GM12874 (cell line): ENCODE measurements at regions not wholly inside any gene's neighbourhood (a gene's known extent, or its start where the extent isn't known, plus 50 kb on each side); places are given as distances from the start of the nearest gene placed in this dataset.

Experiments
- TF ChIP-seq, protein P1 (sequence below): IDR thresholded peaks from 2 replicates; pipeline ENCODE4 v1.5.1; 2011; ENCODE audit warnings: low read depth, mild to moderate bottlenecking, control low read depth, low read length, moderate library complexity; ENCODE audit not compliant: insufficient read depth

DNA sequence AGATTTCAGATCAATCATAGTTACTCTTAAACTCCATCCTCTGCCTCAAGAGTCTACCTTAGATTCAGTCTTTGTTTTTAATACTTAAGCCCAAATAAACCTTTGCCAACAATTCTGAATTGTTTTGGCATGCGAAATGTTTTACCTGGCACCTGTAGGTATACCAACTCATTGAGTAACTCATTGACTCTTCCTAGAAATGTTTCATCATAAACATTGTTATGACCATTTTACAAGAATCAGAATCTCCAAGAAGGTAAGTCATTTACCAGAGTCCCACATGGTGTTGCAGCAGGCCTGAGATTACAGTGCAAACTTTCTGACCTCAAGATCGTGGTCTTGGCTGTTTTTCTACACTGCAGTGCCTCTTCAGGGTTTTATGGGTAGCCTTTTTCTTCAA is 750.4 kb downstream of the BRINP1 start:
- TF ChIP-seq, protein P1, sequence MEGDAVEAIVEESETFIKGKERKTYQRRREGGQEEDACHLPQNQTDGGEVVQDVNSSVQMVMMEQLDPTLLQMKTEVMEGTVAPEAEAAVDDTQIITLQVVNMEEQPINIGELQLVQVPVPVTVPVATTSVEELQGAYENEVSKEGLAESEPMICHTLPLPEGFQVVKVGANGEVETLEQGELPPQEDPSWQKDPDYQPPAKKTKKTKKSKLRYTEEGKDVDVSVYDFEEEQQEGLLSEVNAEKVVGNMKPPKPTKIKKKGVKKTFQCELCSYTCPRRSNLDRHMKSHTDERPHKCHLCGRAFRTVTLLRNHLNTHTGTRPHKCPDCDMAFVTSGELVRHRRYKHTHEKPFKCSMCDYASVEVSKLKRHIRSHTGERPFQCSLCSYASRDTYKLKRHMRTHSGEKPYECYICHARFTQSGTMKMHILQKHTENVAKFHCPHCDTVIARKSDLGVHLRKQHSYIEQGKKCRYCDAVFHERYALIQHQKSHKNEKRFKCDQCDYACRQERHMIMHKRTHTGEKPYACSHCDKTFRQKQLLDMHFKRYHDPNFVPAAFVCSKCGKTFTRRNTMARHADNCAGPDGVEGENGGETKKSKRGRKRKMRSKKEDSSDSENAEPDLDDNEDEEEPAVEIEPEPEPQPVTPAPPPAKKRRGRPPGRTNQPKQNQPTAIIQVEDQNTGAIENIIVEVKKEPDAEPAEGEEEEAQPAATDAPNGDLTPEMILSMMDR, result no peak

DNA sequence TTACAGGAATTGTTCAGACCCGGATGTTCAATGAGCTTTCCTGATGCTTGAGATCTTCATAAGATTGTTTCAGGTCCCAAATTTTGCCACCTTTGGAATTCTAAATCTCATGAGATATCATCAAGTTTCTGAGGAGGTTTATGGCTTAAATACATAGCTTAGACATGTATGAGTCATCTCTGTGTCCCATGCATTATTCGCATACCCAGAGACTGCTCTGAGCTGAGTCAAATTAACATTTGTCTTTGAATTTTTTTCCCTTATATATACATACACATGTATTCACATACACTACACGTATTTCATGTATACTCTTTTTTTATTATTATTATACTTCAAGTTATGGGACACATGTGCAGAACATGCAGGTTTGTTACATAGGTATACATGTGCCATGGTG is 744.6 kb downstream of the BRINP1 start:
- TF ChIP-seq, protein P1, result no peak

GRCh38 chr9:118630079-118630478 is 739.2 kb downstream of the BRINP1 start:
- TF ChIP-seq, protein P1, result no peak

- TF ChIP-seq, protein P1, result no peak
Measured at GRCh38 chr9:118630931-118631595, 738.2 kb downstream of the BRINP1 start.

GRCh38 chr9:118631956-118632355 is 737.3 kb downstream of the BRINP1 start:
- TF ChIP-seq, protein P1, result no peak

DNA sequence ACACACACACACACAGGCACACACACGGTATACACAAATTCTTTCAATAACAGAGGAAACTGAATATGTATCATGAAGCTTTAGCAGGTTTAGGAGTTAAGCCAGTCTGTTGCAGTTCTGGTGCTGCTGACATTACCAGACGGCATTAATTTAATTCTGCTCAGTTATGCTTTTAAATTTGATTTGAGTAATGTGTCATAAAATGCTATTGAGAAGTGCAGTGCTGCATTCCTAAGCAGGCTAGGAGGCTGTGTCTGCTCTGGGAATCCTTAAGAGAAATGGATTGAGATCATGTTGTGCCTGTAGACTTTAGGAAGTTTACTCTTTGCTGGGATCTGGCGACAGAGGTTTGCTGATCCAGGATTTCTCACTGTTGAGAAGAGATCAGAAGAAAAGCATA is 733.8 kb downstream of the BRINP1 start:
- TF ChIP-seq, protein P1, result no peak

- TF ChIP-seq, protein P1, result no peak
Measured at GRCh38 chr9:118637681-118638080, 731.6 kb downstream of the BRINP1 start.
